ENCODE measurements at regions not wholly inside any gene's neighbourhood (a gene's known extent, or its start where the extent isn't known, plus 50 kb on each side); places are given as distances from the start of the nearest gene placed in this dataset.

GRCh38 chr9:78725503-78725902 lies 428.6 kb downstream of the PSAT1 start:
- no peak for DNase-seq (ENCODE audit: low spot score)

GRCh38 chr9:78745331-78745730 lies 448.4 kb downstream of the PSAT1 start:
- no peak for DNase-seq (ENCODE audit: low spot score)

DNA sequence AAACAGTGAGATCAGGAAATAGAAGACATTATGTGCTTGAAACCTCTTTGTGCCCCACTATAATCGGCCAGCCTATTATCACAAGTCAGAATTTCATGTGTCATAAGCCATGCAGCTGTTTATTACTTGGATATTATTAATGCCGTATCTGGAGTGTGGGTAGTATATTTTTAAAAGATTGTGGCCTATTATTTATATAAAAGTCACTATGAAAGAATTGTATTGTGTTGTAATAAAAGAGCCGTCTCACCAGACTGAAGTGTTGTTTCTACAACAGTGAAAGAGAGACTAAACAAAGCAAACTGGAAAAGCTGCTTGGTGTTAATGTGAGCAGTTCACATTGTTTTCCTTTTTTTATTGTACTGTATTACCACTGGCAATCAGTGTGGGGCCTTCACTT lies 449.1 kb downstream of the PSAT1 start:
- no peak for DNase-seq (ENCODE audit: low spot score)

DNA sequence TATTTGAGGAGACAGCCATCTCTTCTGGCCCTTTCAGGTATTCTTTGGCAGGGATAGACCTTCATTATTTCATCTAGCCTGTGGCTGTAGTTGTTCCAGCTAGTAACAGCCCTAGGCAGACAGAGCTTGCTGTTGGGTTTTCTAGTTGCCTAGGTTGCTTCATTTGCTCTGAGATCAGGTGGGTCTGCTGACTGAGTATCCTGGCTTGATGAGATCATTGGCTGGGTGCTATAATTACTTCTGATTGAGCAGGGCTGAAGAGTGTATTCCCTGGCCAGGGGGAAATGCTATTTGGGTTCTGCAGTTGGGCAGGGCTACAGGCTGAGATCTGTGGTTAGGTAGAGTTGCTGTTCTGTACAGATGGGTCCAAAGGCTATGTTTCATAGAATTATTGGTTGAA lies 456.1 kb downstream of the PSAT1 start:
- DNase-seq (ENCODE audit: low spot score), result no peak

GRCh38 chr9:78756813-78757510 lies 460.0 kb downstream of the PSAT1 start:
- DNase-seq (ENCODE audit: low spot score), result no peak

- no peak for DNase-seq (ENCODE audit: low spot score)
Observed at GRCh38 chr9:78763424-78763823, 466.5 kb downstream of the PSAT1 start.

DNA sequence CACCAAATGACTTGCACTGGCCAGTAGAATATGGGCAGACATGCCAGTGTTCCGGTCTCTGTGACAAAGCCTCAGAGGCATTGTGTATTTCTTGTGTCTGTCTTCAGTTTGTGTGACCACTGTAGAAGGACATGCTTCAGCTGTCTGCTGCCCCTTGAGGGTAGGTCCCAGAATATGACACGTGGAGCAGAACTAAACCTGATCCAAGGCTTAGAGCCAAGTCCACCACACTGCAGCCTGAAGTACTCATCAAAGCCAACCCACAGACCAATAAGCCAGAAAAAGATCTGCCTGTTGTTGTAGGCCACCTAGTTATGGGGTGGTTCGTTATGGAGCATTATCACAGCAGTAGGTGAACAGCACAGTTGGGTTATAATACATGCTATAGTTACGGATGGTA lies 468.9 kb downstream of the PSAT1 start:
- DNase-seq (ENCODE audit: low spot score), result no peak

- no peak for DNase-seq (ENCODE audit: low spot score)
Observed at GRCh38 chr9:78767490-78767889, 470.6 kb downstream of the PSAT1 start.

GRCh38 chr9:78769690-78770089 lies 472.8 kb downstream of the PSAT1 start:
- DNase-seq (ENCODE audit: low spot score), result no peak

DNA sequence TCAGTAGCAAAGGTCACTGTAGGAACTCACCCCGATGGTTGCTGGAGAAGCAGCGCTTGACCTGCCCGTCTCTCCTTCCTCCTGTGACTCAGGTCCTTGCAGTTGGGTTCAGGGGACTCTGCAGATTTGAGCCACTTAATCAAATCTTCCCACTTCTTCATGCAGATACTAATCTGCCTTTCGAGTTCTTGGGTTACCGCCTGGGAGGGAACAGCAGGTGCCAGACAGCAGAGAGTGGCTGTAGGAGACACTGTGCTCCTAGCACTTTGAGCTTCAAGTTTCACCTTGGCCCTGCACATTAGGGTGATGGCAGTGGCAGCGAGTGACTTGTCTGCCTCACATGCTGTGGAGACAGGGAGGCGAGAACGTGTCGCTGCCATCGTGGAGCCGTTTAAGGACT lies 478.3 kb downstream of the PSAT1 start:
- no peak for DNase-seq (ENCODE audit: low spot score)

- no peak for DNase-seq (ENCODE audit: low spot score)
Observed at GRCh38 chr9:78775696-78776295, 478.9 kb downstream of the PSAT1 start.

GRCh38 chr9:78777747-78778146 lies 480.8 kb downstream of the PSAT1 start:
- DNase-seq (ENCODE audit: low spot score), result no peak

DNA sequence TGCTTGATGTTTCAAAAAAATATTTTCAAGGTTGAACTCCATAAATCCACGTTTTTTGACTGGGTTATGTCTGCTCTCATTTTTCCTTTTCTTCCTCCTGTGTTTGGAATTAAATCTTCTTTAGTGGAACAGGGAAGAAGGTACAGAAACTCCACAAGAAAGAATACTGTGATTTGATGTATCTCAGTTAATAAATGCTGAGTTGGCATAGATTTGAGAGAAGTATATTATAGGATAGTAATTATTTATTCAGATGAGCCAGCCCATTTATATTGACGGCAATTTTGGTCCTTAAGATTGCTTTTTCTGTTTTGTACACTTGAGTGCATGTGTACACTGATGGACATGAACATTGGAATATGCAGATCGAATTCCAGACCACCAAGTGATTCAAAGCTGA lies 481.4 kb downstream of the PSAT1 start:
- no peak for DNase-seq (ENCODE audit: low spot score)

DNA sequence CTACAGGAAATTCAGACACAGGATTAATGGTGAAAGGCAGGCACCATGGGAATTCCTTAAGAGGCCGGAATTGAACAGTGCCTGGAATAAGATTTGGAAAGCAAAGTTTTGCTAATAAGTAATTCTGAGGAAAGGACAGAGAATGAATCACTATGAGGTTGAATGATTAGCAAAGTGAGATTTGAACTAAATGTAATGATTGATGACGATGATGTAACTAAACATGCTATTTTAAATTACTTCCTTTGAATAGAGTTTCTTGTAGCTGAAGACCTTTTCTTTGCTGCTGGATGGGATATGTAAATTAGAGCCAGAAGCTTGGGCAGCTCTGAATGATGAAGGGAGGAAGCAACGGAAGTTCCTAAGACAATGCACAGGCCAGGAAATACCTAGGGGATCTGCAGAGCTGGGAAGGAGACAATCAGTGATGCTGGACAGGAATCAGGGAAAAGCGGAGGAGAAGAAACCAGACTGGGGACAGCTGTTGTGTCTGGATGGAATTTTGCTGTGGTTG lies 482.0 kb downstream of the PSAT1 start:
- DNase-seq (ENCODE audit: low spot score), result no peak

DNA sequence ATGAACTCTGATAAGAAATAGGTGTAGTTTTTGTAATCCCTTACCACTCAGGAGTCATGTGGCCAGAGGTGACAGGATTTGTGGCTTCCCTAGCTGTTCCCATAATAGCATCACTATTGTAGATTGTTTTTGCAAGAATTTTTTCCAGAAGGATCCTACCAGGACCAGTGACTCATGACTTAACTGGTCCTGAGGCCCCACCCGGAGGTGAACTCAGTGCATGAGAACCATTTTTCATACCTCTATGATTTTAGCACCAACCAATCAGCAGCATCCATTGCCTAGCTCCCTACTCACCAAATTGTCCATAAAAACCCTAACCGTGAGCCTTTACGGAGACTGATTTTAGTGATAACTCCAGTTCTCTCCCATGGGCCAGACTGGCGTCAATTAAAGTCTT lies 484.8 kb downstream of the PSAT1 start:
- no peak for DNase-seq (ENCODE audit: low spot score)

DNA sequence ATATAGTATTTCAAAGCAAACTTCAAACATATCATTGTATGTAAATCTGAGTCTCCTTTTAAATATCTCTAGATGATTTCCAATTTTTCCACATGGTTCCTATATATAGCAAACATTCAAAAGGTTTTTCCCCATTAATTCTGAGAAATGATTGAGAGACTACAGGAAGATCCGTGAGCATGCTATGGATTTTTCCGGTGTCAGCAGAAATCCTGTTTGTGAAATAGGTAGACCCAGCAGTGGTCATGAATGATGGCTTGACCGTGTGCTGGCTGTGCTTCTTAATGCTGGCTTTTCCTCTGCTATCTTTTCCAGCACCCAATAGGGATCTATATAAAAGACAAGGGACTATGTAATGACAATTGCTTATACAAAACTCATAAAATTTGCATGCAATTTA lies 485.3 kb downstream of the PSAT1 start:
- DNase-seq (ENCODE audit: low spot score), result no peak

GRCh38 chr9:78782858-78783257 lies 485.9 kb downstream of the PSAT1 start:
- no peak for DNase-seq (ENCODE audit: low spot score)

GRCh38 chr9:78783743-78784142 lies 486.8 kb downstream of the PSAT1 start:
- DNase-seq (ENCODE audit: low spot score), result no peak

GRCh38 chr9:78786794-78787193 lies 489.9 kb downstream of the PSAT1 start:
- DNase-seq (ENCODE audit: low spot score), result no peak

GRCh38 chr9:78788101-78788500 lies 491.2 kb downstream of the PSAT1 start:
- no peak for DNase-seq (ENCODE audit: low spot score)

DNA sequence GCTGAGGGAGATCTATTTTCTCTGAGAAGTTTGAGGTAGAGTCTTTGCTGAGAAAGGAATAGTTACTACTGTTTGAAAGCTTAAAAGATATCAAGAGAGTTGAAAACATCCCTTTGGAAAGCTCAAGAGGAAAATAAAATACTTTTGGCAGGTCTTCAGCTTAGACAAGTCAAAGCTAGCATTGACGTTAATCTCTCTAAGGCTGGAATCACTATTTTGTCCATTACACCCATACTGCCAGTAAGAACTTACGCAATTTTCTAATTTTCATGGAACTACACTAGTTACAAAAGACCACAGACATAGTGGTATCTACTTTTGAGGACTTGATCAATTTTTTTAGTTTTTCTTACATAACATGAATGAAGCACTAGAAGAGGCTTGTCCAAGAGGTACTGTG lies 494.9 kb downstream of the PSAT1 start:
- no peak for DNase-seq (ENCODE audit: low spot score)

- DNase-seq (ENCODE audit: low spot score), result no peak
Observed at GRCh38 chr9:78792745-78793144, 495.8 kb downstream of the PSAT1 start.

GRCh38 chr9:78805771-78806170 lies 508.8 kb downstream of the PSAT1 start:
- no peak for DNase-seq (ENCODE audit: low spot score)

All from HuH-7.5 (cell line).